ENCODE measurements at regions not wholly inside any gene's neighbourhood (a gene's known extent, or its start where the extent isn't known, plus 50 kb on each side); places are given as distances from the start of the nearest gene placed in this dataset.
"Not testable (repeated sequence)": the region's sequence is repeated elsewhere in the genome, so short reads cannot be mapped to it uniquely, and the experiment has no call there.

GRCh38 chr4:9604031-9604892, 160.0 kb downstream of the DEFB131A start:
- DNase-seq (ENCODE audit: low read depth), result peak; percentile 28

- DNase-seq (ENCODE audit: low read depth), result not testable (repeated sequence)
Measured at GRCh38 chr4:9604893-9605190, 160.6 kb downstream of the DEFB131A start.

GRCh38 chr4:9608300-9608699, 164.1 kb downstream of the DEFB131A start:
- no peak for DNase-seq (ENCODE audit: low read depth)

DNA sequence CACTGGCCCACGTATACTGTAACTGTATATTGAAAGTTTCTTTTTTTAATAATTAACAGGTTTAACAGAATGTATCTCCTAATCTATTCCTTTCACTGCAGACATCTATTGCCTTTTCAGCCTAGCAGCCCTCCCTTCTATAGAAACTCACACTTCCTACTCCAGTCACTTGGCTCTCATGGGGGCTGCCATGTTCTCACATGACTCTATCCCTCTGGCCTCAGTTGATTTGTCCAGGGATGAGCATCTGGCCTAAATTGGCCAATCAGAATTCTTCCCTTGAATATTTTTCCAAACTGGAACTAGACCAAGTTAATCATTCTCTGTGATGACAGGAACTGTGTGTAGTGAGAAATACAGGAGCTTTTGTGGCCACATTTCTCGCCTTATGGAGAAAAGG, 166.1 kb downstream of the DEFB131A start:
- not testable (repeated sequence) for DNase-seq (ENCODE audit: low read depth)

DNA sequence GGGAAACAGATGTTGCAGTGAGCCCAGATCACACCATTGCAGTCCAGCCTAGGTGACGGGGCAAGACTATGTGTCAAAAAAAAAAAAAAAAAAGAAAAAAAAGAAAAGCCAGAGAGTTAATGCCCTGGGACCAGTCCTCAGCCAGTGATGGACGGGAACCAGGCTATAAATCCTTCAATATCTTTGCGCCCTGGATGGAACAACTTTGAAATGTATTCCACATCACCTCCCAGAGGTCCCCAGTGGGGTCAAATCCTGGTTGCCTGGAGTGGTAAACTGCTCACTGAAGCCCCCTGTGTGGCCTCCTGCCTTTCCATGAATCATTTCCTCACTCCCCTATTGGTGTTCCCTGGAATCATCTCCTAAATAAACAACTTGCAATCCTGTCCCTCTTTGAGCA, 166.9 kb downstream of the DEFB131A start:
- no peak for DNase-seq (ENCODE audit: low read depth)

DNA sequence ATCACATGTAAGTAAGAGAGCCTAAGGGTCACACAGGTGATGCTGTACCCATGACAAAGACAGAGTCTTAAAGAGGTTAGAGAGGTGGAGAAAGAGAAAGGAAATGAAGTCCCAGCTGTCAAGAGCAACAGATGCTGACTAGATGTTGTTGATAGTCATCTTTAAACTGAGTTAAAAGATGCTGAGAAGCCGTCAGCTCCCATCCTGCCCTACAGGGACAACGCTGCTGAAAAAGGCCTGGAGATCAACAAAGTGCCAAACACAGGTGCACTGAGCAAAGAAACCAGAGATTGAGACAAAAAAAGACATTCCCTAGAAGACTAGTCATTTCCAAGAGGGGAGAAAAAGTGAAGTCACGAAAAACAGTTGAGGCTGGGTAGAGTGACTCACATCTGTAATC, 145.0 kb upstream of the DRD5 start:
- DNase-seq (ENCODE audit: low read depth), result not testable (repeated sequence)

GRCh38 chr4:9659678-9660077, 121.8 kb upstream of the DRD5 start:
- not testable (repeated sequence) for DNase-seq (ENCODE audit: low read depth)

DNA sequence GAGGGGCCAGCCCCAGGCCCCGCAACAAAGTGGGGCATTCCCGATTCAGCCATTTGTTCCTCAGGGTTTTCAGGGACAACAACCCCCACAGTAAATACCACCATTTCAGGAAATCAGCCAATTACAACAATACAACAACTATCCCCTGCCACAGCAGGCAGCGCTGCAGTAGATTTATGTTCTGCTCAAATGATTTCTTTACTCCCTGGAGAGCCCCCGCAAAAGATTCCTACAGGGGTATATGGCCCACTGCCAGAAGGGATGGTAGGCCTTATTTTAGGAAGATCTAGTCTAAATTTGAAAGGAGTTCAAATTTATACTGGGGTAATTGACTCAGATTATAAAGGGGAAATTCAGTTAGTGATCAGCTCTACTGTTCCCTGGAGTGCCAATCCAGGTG, 120.5 kb upstream of the DRD5 start:
- DNase-seq (ENCODE audit: low read depth), result not testable (repeated sequence)

DNA sequence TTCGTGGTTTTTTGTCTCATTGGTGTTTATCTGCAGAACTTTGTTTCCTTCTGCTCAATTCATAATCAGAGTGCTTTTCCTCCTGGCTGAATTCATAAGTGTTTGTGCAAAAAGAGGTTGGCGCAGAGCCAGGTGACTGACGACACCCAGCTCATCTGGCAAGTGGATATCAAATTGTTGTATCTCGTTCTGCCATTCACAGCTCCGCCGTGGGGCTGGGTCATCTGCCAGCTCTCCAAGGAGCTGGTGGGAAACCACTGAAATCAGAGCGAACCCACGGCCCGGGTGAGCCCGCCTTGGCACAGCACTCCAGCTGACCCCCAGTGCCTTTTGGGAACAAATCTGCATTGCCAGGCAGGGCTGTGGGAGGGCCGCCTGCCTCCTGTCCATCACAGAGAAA, 110.7 kb upstream of the DRD5 start:
- DNase-seq (ENCODE audit: low read depth), result not testable (repeated sequence)

DNA sequence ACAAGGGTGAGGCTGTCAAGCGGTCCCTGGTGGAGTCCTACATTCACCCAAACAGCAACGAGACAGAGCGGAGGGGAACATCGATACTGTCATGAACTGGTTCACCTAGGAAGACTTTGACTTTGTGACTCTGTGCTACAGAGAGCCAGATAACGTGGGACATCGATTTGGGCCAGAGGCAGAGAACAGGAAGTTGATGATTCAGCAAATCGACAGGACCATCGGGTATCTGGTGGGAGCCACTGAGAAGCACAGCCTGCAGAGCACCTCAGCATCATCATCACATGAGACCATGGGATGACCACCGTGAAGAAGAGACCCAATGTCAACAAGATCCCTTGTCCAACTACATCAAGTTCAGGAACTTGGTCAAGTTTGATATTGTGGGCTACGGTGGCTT, 104.1 kb upstream of the DRD5 start:
- not testable (repeated sequence) for DNase-seq (ENCODE audit: low read depth)

DNA sequence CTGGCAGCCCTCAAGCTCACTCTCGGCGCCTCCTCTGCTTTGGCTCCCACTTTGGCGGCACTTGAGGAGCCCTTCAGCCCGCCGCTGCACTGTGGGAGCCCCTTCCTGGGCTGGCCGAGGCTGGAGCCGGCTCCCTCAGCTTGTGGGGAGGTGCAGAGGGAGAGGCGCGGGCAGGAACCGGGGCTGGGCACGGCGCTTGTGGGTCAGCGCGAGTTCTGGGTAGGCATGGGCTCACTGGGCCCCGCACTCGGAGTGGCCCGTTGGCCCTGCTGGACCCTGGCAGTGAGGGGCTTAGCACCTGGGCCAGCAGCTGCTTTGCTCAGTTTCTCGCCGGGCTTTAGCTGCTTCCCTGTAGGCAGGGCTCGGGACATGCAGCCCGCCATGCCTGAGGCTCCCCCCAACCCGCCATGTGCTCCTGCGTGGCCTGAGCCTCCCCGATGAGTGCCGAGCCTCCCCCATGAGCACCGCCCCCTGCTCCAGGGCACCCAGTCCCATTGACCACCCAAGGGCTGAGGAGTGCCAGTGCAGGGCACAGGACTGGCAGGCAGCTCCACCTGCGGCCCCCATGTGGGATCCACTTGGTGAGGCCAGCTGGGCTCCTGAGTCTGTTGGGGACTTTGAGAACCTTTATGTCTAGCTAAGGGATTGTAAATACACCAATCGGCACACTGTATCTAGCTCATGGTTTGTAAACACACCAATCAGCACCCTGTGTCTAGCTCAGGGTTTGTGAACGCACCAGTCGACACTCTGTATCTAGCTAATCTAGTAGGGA, 101.5 kb upstream of the DRD5 start:
- DNase-seq (ENCODE audit: low read depth), result no peak

GRCh38 chr4:9683174-9683573, 98.3 kb upstream of the DRD5 start:
- not testable (repeated sequence) for DNase-seq (ENCODE audit: low read depth)

- DNase-seq (ENCODE audit: low read depth), result not testable (repeated sequence)
Measured at GRCh38 chr4:9685016-9685415, 96.4 kb upstream of the DRD5 start.

DNA sequence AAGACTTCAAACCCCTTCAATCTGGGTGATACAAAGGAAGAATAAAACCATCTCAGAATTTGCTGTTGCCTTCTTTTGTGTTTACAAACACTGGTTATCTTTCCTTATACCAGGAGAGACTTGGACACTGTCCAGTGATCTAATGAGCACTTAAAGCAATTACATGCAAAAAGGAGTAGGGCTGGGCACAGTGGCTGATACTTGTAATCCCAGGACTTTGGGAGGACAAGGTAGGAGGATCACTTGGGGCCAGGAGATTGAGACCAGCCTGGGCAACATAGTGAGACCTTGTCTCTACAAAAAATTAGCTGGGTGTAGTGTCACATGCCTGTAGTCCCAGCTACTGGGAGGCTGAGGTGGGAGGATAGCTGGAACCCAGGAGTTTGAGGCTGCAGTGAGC, 95.7 kb upstream of the DRD5 start:
- no peak for DNase-seq (ENCODE audit: low read depth)

GRCh38 chr4:9690636-9691237, 90.7 kb upstream of the DRD5 start:
- not testable (repeated sequence) for DNase-seq (ENCODE audit: low read depth)

- DNase-seq (ENCODE audit: low read depth), result peak; percentile 72
Measured at GRCh38 chr4:9691238-9692065, 90.0 kb upstream of the DRD5 start.

DNA sequence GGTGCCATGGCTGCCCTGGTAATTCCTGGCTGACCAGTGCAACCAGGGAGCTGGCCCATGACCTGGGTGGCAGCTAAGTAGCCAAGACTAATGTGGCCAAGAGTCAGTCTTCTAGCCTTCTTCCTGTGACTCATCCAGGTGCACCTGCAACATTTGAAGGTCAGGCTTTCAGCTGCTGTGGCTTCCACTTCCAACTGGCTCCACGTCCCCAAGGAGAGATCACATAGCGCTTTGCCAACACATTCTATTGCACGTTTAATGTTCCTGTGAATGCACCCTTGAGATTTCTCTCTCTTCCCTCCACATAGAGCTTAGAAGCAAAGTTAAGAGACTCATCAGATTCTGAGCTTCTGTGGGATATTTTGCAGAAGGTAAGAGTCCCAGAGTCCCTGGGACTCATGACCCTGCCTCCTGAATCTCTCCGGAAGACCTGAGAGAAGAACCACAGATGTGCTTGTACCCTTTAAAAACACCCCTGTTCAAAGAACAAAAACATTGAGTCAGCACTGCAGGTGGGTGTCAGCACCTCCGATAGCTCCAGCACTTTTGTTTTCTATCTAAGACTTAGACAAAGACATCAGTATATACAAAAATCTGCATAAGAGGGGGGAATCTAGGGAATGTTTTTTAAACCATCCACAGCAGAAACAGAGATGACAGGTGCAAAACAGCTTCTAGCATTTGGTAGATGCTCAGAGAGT, 88.5 kb upstream of the DRD5 start:
- DNase-seq (ENCODE audit: low read depth), result not testable (repeated sequence)

DNA sequence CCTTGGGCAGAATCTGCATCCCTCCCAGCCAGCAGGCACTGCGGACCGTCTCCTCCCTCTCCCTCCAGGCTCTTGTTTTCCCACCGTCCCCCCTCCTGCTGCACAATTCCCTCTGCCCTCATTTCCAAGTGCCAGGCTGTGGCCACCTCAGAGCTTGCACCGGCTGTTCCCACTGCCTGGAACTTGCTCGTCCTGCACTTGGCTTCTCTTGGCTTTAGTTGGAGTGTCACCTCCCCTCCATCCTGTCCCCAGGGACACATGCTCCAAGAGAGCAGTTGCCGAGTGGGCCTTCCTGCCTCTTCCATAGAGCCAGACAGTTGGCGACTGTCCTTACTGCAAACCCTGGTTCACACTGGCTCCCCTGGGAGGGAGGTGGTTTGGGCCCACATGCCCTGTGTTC, 87.0 kb upstream of the DRD5 start:
- not testable (repeated sequence) for DNase-seq (ENCODE audit: low read depth)

DNA sequence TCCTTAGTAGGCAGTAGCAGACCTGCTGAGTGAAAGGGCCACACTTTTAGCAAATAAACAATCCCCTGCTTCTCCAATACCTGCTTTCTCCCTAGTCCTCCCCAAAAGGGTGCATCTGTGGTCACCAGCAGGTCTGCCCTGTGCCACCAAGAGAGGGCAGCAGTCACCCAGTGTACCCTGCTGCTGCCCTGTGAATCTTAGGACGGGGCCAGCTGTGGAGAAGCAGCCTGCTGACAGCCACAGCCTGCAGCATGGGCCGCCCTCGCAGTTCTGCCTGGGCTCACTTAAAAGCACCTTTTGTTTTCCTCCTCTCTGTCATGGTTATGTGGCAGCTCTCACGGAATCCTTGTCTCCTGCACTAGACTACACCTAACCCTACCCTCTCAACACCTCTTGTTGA, 85.4 kb upstream of the DRD5 start:
- not testable (repeated sequence) for DNase-seq (ENCODE audit: low read depth)

GRCh38 chr4:9696561-9696960, 84.9 kb upstream of the DRD5 start:
- DNase-seq (ENCODE audit: low read depth), result not testable (repeated sequence)

DNA sequence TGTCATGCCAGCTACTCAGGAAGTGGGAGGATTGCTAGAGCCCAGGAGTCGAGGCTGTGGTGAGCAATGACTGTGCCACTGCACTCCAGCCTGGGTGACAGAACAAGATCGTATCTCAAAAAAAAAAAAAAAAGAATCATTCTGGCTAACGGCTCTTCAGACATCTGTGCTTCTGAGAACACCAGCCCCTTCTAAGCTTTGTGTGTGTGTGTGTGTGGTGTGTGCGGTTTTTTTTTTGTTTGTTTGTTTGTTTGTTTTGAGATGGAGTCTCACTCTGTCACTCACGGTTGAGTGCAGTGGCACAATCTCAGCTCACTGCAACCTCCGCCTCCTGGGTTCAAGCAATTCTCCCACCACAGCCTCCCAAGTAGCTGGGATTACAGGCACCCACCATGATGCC, 79.4 kb upstream of the DRD5 start:
- DNase-seq (ENCODE audit: low read depth), result not testable (repeated sequence)
